Vagina (tissue), 2 donors: ENCODE measurements at regions not wholly inside any gene's neighbourhood (a gene's known extent, or its start where the extent isn't known, plus 50 kb on each side); places are given as distances from the start of the nearest gene placed in this dataset.

Source experiments
- POLR2A ChIP-seq, 2 donors: fragments of 450-650 bp; IDR thresholded peaks; one replicate each; pipeline ENCODE4 v1.6.1; 2017; ENCODE audit warnings: antibody characterized with exemption in 2 of 2, mild to moderate bottlenecking in 2 of 2, moderate library complexity in 2 of 2
- POLR2AphosphoS5 ChIP-seq, 2 donors: sonication (generic); formaldehyde crosslinking; IDR thresholded peaks; one replicate each; pipeline ENCODE4 v1.9.0; 2017; ENCODE audit warnings: antibody characterized with exemption in 2 of 2, mild to moderate bottlenecking in 2 of 2, low read depth in 1 of 2; ENCODE audit not compliant: insufficient read depth in 1 of 2
- TF ChIP-seq, protein P1 (sequence below), 3 experiments: fragments of 450-650 bp in 2 of 3; fragments of 200-600 bp in 1 of 3; sonication (generic) in 1 of 3; IDR thresholded peaks; one replicate each; pipeline ENCODE4 v1.5.1; 2017 to 2019; ENCODE audit warnings: antibody characterized with exemption in 3 of 3, mild to moderate bottlenecking in 2 of 3, moderate library complexity in 2 of 3

GRCh38 chr7:138228119-138228518, 151.9 kb downstream of the AKR1D1 start:
- no peak for TF ChIP-seq POLR2A (IDR thresholded peaks at IDR 0.05)
- TF ChIP-seq, protein P1, sequence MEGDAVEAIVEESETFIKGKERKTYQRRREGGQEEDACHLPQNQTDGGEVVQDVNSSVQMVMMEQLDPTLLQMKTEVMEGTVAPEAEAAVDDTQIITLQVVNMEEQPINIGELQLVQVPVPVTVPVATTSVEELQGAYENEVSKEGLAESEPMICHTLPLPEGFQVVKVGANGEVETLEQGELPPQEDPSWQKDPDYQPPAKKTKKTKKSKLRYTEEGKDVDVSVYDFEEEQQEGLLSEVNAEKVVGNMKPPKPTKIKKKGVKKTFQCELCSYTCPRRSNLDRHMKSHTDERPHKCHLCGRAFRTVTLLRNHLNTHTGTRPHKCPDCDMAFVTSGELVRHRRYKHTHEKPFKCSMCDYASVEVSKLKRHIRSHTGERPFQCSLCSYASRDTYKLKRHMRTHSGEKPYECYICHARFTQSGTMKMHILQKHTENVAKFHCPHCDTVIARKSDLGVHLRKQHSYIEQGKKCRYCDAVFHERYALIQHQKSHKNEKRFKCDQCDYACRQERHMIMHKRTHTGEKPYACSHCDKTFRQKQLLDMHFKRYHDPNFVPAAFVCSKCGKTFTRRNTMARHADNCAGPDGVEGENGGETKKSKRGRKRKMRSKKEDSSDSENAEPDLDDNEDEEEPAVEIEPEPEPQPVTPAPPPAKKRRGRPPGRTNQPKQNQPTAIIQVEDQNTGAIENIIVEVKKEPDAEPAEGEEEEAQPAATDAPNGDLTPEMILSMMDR (IDR thresholded peaks at IDR 0.05), result no peak
- no peak for TF ChIP-seq POLR2AphosphoS5 (IDR thresholded peaks at IDR 0.05; ENCODE audit: insufficient read depth in 1 of 2, low read depth in 1 of 2)
